H1 (cell line): ENCODE measurements at regions not wholly inside any gene's neighbourhood (a gene's known extent, or its start where the extent isn't known, plus 50 kb on each side); places are given as distances from the start of the nearest gene placed in this dataset.

Experiments
- CTCF ChIA-PET: fragments of 300-600 bp; sonication (Branson Sonifier 250); formaldehyde crosslinking; loops from one replicate; lab custom pipeline; 2021; ENCODE audit not compliant: partially characterized antibody; lab: Charles Lee
- POLR2A ChIA-PET: fragments of 300-600 bp; sonication (Branson Sonifier 250); formaldehyde crosslinking; loops from one replicate; lab custom pipeline; 2021; ENCODE audit warnings: inconsistent platforms; ENCODE audit not compliant: partially characterized antibody; lab: Charles Lee
- DNase-seq, 2 experiments: peaks; one replicate each; pipeline versions ENCODE4 v3.0.0 to v3.0.0-alpha.2; 2010 to 2022; ENCODE audit warnings: low spot score in 2 of 2, low read depth in 1 of 2, mixed read lengths in 1 of 2
- FAIRE-seq: peaks from 2 replicates; lab custom pipeline; 2011; peaks lifted over from hg19 to GRCh38; lab: Jason Lieb, UNC
- H2AFZ ChIP-seq: 2 replicates; pipeline ENCODE4 v1.8.1; 2012; ENCODE audit warnings: low read length, inconsistent platforms
- H2AK5ac ChIP-seq: 2 replicates; pipeline ENCODE4 v1.6.1; 2013; ENCODE audit warnings: low read depth, low read length
- H2BK120ac ChIP-seq: replicated peaks from 2 replicates; pipeline ENCODE3; 2013; ENCODE audit warnings: low read depth, low read length, inconsistent platforms
- H2BK12ac ChIP-seq: 2 replicates; pipeline ENCODE4 v1.6.1; 2013; ENCODE audit warnings: low read depth, low read length
- H2BK15ac ChIP-seq: 2 replicates; pipeline ENCODE4 v1.6.1; 2013; ENCODE audit warnings: low read length
- H2BK20ac ChIP-seq: 2 replicates; pipeline ENCODE4 v1.6.1; 2013; ENCODE audit warnings: low read length
- H2BK5ac ChIP-seq: 2 replicates; pipeline ENCODE4 v1.6.1; 2013; ENCODE audit warnings: low read depth, low read length
- H3K14ac ChIP-seq: 2 replicates; pipeline ENCODE4 v1.6.1; 2013; ENCODE audit warnings: inconsistent platforms; ENCODE audit not compliant: insufficient read length
- H3K18ac ChIP-seq: 2 replicates; pipeline ENCODE4 v1.6.1; 2013; ENCODE audit warnings: low read length; ENCODE audit errors: extremely low read depth
- H3K23ac ChIP-seq: 2 replicates; pipeline ENCODE4 v1.6.1; 2013; ENCODE audit warnings: inconsistent platforms; ENCODE audit not compliant: insufficient read length
- H3K23me2 ChIP-seq: 2 replicates; pipeline ENCODE4 v1.6.1; 2013; ENCODE audit warnings: low read depth, low read length
- H3K27ac ChIP-seq: 2 replicates; pipeline ENCODE4 v1.6.1; 2011; ENCODE audit warnings: low read depth, low read length, inconsistent platforms
- H3K27me3 ChIP-seq, 4 experiments: replicated peaks in 1 of 4; 1 replicate in 1 of 4; 2 replicates in 3 of 4; pipeline versions ENCODE4 v1.6.1 to v1.8.1; 2011 to 2013; ENCODE audit warnings: low read length in 3 of 4, mild to moderate bottlenecking in 3 of 4, inconsistent platforms in 2 of 4, mixed read lengths in 2 of 4, moderate library complexity in 1 of 4; ENCODE audit not compliant: control insufficient read depth in 3 of 4, insufficient read depth in 3 of 4; ENCODE audit errors: extremely low read depth in 1 of 4
- H3K36me3 ChIP-seq, 4 experiments: 2 replicates each; pipeline versions ENCODE4 v1.6.1 to v1.8.1; 2011 to 2013; ENCODE audit warnings: mild to moderate bottlenecking in 4 of 4, low read length in 3 of 4, moderate library complexity in 2 of 4, control low read depth in 1 of 4, inconsistent platforms in 1 of 4; ENCODE audit not compliant: insufficient read depth in 4 of 4, control insufficient read depth in 2 of 4
- H3K4ac ChIP-seq: replicated peaks from 2 replicates; pipeline ENCODE3; 2013; ENCODE audit warnings: low read length, low read depth, mixed read lengths, inconsistent platforms; ENCODE audit not compliant: insufficient read length
- H3K4me1 ChIP-seq, 4 experiments: replicated peaks in 1 of 4; 1 replicate in 1 of 4; 2 replicates in 3 of 4; pipeline versions ENCODE4 v1.6.1 to v1.8.1; 2011 to 2013; ENCODE audit warnings: low read length in 3 of 4, inconsistent platforms in 2 of 4, mixed read lengths in 1 of 4; ENCODE audit not compliant: insufficient read depth in 4 of 4, control insufficient read depth in 3 of 4
- H3K4me2 ChIP-seq, 2 experiments: 2 replicates each; pipeline versions ENCODE4 v1.6.1 to v1.8.1; 2011 to 2013; ENCODE audit warnings: low read depth in 2 of 2, low read length in 2 of 2, control low read depth in 1 of 2, inconsistent platforms in 1 of 2, mild to moderate bottlenecking in 1 of 2; ENCODE audit not compliant: insufficient read depth in 1 of 2
- H3K4me3 ChIP-seq, 4 experiments: fragments of 200-600, 300-600 bp in 1 of 4; sonication (generic), shearing (Covaris generic), sonication (Bioruptor Twin) in 1 of 4; 2 replicates each; pipeline versions ENCODE4 v1.5.1 to v1.8.1; 2011 to 2016; ENCODE audit warnings: low read length in 4 of 4, low read depth in 3 of 4, control low read depth in 2 of 4, inconsistent platforms in 2 of 4, mild to moderate bottlenecking in 2 of 4, mixed read lengths in 1 of 4, moderate library complexity in 1 of 4; ENCODE audit not compliant: insufficient read depth in 2 of 4; ENCODE audit errors: extremely low read depth in 1 of 4
- H3K56ac ChIP-seq: replicated peaks from 2 replicates; pipeline ENCODE3; 2013; ENCODE audit warnings: low read depth, mild to moderate bottlenecking, mixed read lengths, low read length, inconsistent platforms; ENCODE audit not compliant: insufficient read length
- H3K79me1 ChIP-seq: 2 replicates; pipeline ENCODE4 v1.6.1; 2013; ENCODE audit warnings: low read depth, low read length, control low read depth
- H3K79me2 ChIP-seq, 2 experiments: 2 replicates each; pipeline versions ENCODE4 v1.6.1 to v1.8.1; 2012 to 2013; ENCODE audit warnings: low read length in 2 of 2, mild to moderate bottlenecking in 2 of 2, inconsistent platforms in 1 of 2; ENCODE audit not compliant: insufficient read depth in 2 of 2, control insufficient read depth in 1 of 2
- H3K9ac ChIP-seq, 4 experiments: replicated peaks in 1 of 4; 1 replicate in 1 of 4; 2 replicates in 3 of 4; pipeline versions ENCODE4 v1.6.1 to v1.8.1; 2011 to 2013; ENCODE audit warnings: low read depth in 3 of 4, low read length in 3 of 4, control low read depth in 2 of 4, mild to moderate bottlenecking in 2 of 4, moderate library complexity in 2 of 4, inconsistent platforms in 1 of 4; ENCODE audit errors: extremely low read depth in 1 of 4
- H3K9me3 ChIP-seq, 2 experiments: 2 replicates each; pipeline versions ENCODE4 v1.6.1 to v1.8.1; 2012 to 2013; ENCODE audit warnings: mild to moderate bottlenecking in 2 of 2, moderate library complexity in 2 of 2, control low read depth in 1 of 2, inconsistent platforms in 1 of 2, low read depth in 1 of 2, low read length in 1 of 2, mixed read lengths in 1 of 2; ENCODE audit not compliant: insufficient read depth in 2 of 2
- H4K20me1 ChIP-seq, 2 experiments: replicated peaks in 1 of 2; 2 replicates each; pipeline versions ENCODE3 to v1.8.1; 2011 to 2013; ENCODE audit warnings: inconsistent platforms in 2 of 2, low read length in 2 of 2, mild to moderate bottlenecking in 1 of 2; ENCODE audit not compliant: insufficient read depth in 2 of 2, control insufficient read depth in 1 of 2
- H4K5ac ChIP-seq: 2 replicates; pipeline ENCODE4 v1.6.1; 2013; ENCODE audit warnings: low read length, low read depth, mixed read lengths, inconsistent platforms; ENCODE audit not compliant: insufficient read length
- H4K8ac ChIP-seq: 2 replicates; pipeline ENCODE4 v1.8.0; 2013; ENCODE audit warnings: mild to moderate bottlenecking, moderate library complexity, low read length, inconsistent platforms; ENCODE audit not compliant: insufficient read depth; ENCODE audit errors: extremely low read depth
- H4K91ac ChIP-seq: replicated peaks from 2 replicates; pipeline ENCODE3; 2013; ENCODE audit warnings: low read length, mixed read lengths, inconsistent platforms; ENCODE audit not compliant: insufficient read length
- ASH2L ChIP-seq: fragments of 200-600, 300-600 bp; sonication (generic); IDR thresholded peaks from one replicate; pipeline ENCODE4 v1.7.1; 2017; ENCODE audit warnings: low read length
- BRCA1 ChIP-seq: IDR thresholded peaks from 2 replicates; pipeline ENCODE4 v1.6.1; 2012; ENCODE audit warnings: low read depth, low read length, improper control_type of control experiment
- CHD1 ChIP-seq: IDR thresholded peaks from 2 replicates; pipeline ENCODE4 v1.6.1; 2012; ENCODE audit warnings: low read depth, low read length, improper control_type of control experiment
- EP300 ChIP-seq, 2 experiments: IDR thresholded peaks; 1 replicate in 1 of 2; 2 replicates in 1 of 2; pipeline ENCODE4 v1.6.1; 2011 to 2012; ENCODE audit warnings: low read depth in 2 of 2, low read length in 2 of 2, mild to moderate bottlenecking in 2 of 2, borderline replicate concordance in 1 of 2, inconsistent platforms in 1 of 2, moderate library complexity in 1 of 2
- HDAC2 ChIP-seq, 2 experiments: fragments of 300-600 bp in 1 of 2; sonication (generic) in 1 of 2; IDR thresholded peaks; 2 replicates each; pipeline ENCODE4 v1.6.1; 2011 to 2012; ENCODE audit warnings: low read depth in 2 of 2, low read length in 2 of 2, mild to moderate bottlenecking in 2 of 2, moderate library complexity in 2 of 2, borderline replicate concordance in 1 of 2, inconsistent platforms in 1 of 2
- JUND ChIP-seq: IDR thresholded peaks from 2 replicates; pipeline ENCODE4 v1.6.1; 2011; ENCODE audit warnings: mild to moderate bottlenecking, improper control_type of control experiment, low read length
- SAP30 ChIP-seq: fragments of 300-600 bp; sonication (generic); IDR thresholded peaks from 2 replicates; pipeline ENCODE4 v1.7.1; 2012; ENCODE audit warnings: low read length, moderate library complexity, mild to moderate bottlenecking, inconsistent platforms; ENCODE audit not compliant: insufficient read depth, insufficient replicate concordance
- SP1 ChIP-seq: IDR thresholded peaks from 2 replicates; pipeline ENCODE4 v1.6.1; 2011; ENCODE audit warnings: low read depth, low read length
- WGBS, 2 experiments: shearing (Covaris generic) in 1 of 2; methylation state at CpG; one replicate each; pipeline versions ENCODE4 v1.1.6 to v1.1.7; 2013 to 2015; ENCODE audit warnings: low lambda C conversion rate in 2 of 2, mixed read lengths in 2 of 2, inconsistent platforms in 1 of 2, low coverage in 1 of 2, missing lambda C conversion rate in 1 of 2; ENCODE audit not compliant: insufficient replicate concordance in 2 of 2, insufficient coverage in 1 of 2, insufficient read length in 1 of 2; ENCODE audit errors: extremely low coverage in 1 of 2, missing lambda C conversion rate in 1 of 2; 5-methylcytosine and 5-hydroxymethylcytosine counted together

DNA sequence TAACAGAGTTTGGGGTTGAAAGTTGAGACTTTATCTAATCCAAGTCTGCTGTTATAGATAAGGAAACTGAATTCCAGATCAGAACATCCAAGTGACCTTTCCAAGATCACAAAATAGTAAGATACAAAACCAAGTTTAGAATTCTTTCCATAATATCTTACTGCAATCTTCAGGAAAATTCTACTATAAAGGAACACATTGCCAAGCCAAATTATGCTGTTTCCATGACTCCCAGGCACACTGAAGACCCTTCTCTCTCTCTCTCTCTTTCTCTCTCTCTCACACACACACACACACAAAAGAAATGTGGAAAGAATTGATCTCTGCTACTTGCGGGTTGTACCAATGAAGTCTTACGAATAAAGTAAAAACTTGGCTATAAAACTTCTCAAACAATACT lies 398.4 kb downstream of the METTL4 start:
- H2BK15ac ChIP-seq = no peak overlapping the region
- no peaks in the 10 kb centered on the region for H3K79me1 ChIP-seq
- no peak overlapping the region for H2BK120ac ChIP-seq
- no peaks in the 10 kb centered on the region for H3K23me2 ChIP-seq
- H3K27me3 ChIP-seq = no peaks in the 10 kb centered on the region
- H2BK20ac ChIP-seq = no peak overlapping the region
- no peak overlapping the region for H3K18ac ChIP-seq
- ChIA-PET CTCF (no interaction called here), POLR2A (no interaction called here)
- no peak overlapping the region for H2AK5ac ChIP-seq
- FAIRE-seq (no peak), DNase-seq (no peak)
- H3K4ac ChIP-seq = no peak overlapping the region
- no peaks in the 10 kb centered on the region for H4K20me1 ChIP-seq
- no peak overlapping the region for H3K4me2 ChIP-seq
- no peak overlapping the region for H3K4me3 ChIP-seq
- no peak overlapping the region for H2AFZ ChIP-seq
- H3K9me3 ChIP-seq = no peaks in the 10 kb centered on the region
- H3K79me2 ChIP-seq = no peaks in the 10 kb centered on the region
- no peak overlapping the region for H3K56ac ChIP-seq
- no peak overlapping the region for H3K9ac ChIP-seq
- no peak overlapping the region for H4K91ac ChIP-seq
- no peak overlapping the region for H4K5ac ChIP-seq
- no peak overlapping the region for H2BK12ac ChIP-seq
- WGBS, 2 experiments = 93% methylated on average over 2 of the region's 2 CpGs; no CpG with 5 or more reads in 1 of the 2 experiments
- H2BK5ac ChIP-seq = no peak overlapping the region
- peaks cover 0 to 4% (median 1%) of the 10 kb centered on the region in 4 experiments; a peak in 2 of 7 replicates for H3K4me1 ChIP-seq
- no peak overlapping the region for H3K14ac ChIP-seq
- no peak overlapping the region for H4K8ac ChIP-seq
- H3K36me3 ChIP-seq = no peaks in the 10 kb centered on the region; a peak in 1 of 8 replicates
- no peak for TF ChIP-seq EP300 (IDR thresholded peaks at IDR 0.05; ENCODE audit: borderline replicate concordance in 1 of 2, low read depth in 2 of 2, low read length in 2 of 2)
- no peak for TF ChIP-seq HDAC2 (IDR thresholded peaks at IDR 0.05; ENCODE audit: borderline replicate concordance in 1 of 2, low read depth in 2 of 2, low read length in 2 of 2)
- no peak for TF ChIP-seq BRCA1
- TF ChIP-seq CHD1 = no peak
- TF ChIP-seq JUND = no peak
- no peak for TF ChIP-seq SP1
- TF ChIP-seq ASH2L = no peak
- no peak for TF ChIP-seq SAP30
- no peak overlapping the region for H3K27ac ChIP-seq
- H3K23ac ChIP-seq = no peak overlapping the region
